ENCODE measurements at regions not wholly inside any gene's neighbourhood (a gene's known extent, or its start where the extent isn't known, plus 50 kb on each side); places are given as distances from the start of the nearest gene placed in this dataset.

- no peak overlapping the region for H3K4me3 ChIP-seq
- no peak for TF ChIP-seq CTCF (IDR thresholded peaks at IDR 0.05)
- H3K27ac ChIP-seq, result no peak overlapping the region
- no peak for DNase-seq (ENCODE audit: low spot score)
Measured at GRCh38 chr5:121008041-121008440, 543.9 kb downstream of the PRR16 start.

- no peak for TF ChIP-seq CTCF (IDR thresholded peaks at IDR 0.05)
- DNase-seq (ENCODE audit: low spot score), result no peak
- Histone ChIP-seq H3K27ac (no peak overlapping the region), H3K4me3 (no peak overlapping the region)
Measured at GRCh38 chr5:121009058-121009457, 545.0 kb downstream of the PRR16 start.

- no peak overlapping the region for H3K27ac ChIP-seq
- no peak for TF ChIP-seq CTCF (IDR thresholded peaks at IDR 0.05)
- DNase-seq (ENCODE audit: low spot score), result no peak
- H3K4me3 ChIP-seq, result no peak overlapping the region
Measured at GRCh38 chr5:121018004-121018403, 553.9 kb downstream of the PRR16 start.

GRCh38 chr5:121019106-121019505 is 555.0 kb downstream of the PRR16 start:
- TF ChIP-seq CTCF (IDR thresholded peaks at IDR 0.05), result no peak
- no peak overlapping the region for H3K27ac ChIP-seq
- no peak overlapping the region for H3K4me3 ChIP-seq
- no peak for DNase-seq (ENCODE audit: low spot score)

GRCh38 chr5:121019734-121020133 is 555.6 kb downstream of the PRR16 start:
- no peak overlapping the region for H3K4me3 ChIP-seq
- no peak for DNase-seq (ENCODE audit: low spot score)
- TF ChIP-seq CTCF (IDR thresholded peaks at IDR 0.05), result no peak
- no peak overlapping the region for H3K27ac ChIP-seq

GRCh38 chr5:121021681-121022080 is 557.6 kb downstream of the PRR16 start:
- DNase-seq (ENCODE audit: low spot score), result no peak
- no peak overlapping the region for H3K4me3 ChIP-seq
- TF ChIP-seq CTCF (IDR thresholded peaks at IDR 0.05), result no peak
- H3K27ac ChIP-seq, result no peak overlapping the region

- DNase-seq (ENCODE audit: low spot score), result no peak
- TF ChIP-seq CTCF (IDR thresholded peaks at IDR 0.05), result no peak
- Histone ChIP-seq H3K4me3 (no peak overlapping the region), H3K27ac (no peak overlapping the region)
Measured at GRCh38 chr5:121024416-121025311, 560.6 kb downstream of the PRR16 start.
